Kidney capillary endothelial cell (primary cell): ENCODE measurements at regions not wholly inside any gene's neighbourhood (a gene's known extent, or its start where the extent isn't known, plus 50 kb on each side); places are given as distances from the start of the nearest gene placed in this dataset.
"Not testable (repeated sequence)": the region's sequence is repeated elsewhere in the genome, so short reads cannot be mapped to it uniquely, and the experiment has no call there.

Experiments used
- DNase-seq: peaks from one replicate; pipeline ENCODE4 v3.0.0-alpha.2; 2018; ENCODE audit warnings: low spot score

- DNase-seq: no peak
These were observed 293.8 kb downstream of the NOVA1 start for GRCh38 chr14:26304056-26304455.

GRCh38 chr14:26293909-26294308, 303.9 kb downstream of the NOVA1 start:
- DNase-seq: no peak

DNA sequence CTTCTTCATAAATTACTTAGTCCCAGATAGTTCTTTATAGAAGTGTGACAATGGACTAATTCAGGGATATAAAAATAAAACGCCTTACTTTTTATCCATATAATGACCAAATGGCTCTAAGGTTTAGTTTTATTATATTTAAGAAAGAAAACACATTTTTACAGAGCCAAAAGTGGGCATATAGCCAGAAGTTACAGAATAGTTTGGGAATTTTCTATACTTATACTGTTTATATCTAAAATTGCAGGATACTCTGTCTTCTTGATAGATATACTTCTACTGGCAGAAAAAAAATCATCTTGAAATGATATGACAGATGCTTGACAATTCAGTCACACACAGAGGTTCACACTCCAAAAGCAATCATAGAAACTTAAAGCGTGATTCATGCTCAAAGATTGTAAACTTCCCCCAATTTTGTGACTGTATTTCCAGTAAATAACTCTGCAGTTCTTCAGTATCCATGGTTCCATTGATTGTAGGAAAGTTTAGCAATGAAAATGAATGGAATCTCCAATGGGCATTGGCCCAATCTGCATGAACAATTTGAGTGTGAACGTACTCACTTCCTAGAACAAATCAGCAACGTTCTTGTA, 307.8 kb downstream of the NOVA1 start:
- DNase-seq: peak; percentile 34

DNA sequence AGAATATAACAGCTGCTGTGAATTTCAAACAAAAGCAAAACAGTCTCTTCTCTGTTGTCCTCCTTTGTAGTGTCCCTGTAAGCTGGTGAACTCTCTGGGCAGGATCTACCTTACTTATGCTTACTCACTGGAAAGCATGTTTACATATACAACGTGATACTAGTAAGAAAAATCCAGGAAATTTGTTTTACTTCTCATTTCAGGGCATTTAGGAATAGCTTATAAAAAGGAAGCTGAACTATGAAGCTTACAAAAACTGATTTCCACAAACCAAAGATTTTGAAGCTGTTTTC, 311.0 kb downstream of the NOVA1 start:
- DNase-seq: no peak

DNA sequence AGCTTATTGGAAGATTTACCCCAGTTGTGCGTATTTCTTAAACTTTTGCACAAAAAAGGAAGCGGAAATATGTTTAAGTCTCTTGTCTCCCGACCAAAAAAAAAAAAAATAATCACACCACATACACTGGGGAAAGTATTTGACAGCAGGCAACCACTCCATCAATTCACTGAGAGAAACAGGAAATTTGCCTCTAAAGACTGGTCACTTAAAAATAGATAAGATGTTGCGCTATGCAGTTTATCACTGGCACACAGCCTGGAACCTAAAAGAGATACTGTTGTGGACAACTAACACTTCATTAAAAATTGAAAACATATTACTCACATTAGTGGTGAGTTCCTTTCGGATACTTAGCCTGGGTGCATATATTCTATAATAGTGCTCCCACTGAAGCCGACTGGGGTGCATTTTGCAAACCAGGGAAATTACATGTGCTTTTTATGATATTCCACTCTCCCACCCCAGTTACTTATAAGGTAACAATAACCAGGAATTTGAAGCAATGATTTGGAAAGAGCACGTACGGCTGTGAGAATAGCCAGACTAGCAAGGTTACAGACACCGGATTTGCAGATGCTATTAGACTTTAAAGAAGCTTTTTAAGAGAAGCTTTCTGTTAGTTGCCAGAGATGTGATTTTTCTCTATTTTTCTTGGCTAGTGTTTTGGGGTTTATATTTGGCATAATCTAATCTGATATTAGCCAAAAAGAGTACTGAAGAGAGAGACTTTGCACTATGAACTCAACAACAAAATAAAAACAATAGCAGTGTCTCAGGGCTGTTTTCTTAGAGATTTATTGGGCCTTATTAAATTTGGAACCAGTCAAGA, 311.5 kb downstream of the NOVA1 start:
- no peak for DNase-seq

- DNase-seq: no peak
These were observed 315.3 kb downstream of the NOVA1 start for GRCh38 chr14:26282578-26282977.

DNA sequence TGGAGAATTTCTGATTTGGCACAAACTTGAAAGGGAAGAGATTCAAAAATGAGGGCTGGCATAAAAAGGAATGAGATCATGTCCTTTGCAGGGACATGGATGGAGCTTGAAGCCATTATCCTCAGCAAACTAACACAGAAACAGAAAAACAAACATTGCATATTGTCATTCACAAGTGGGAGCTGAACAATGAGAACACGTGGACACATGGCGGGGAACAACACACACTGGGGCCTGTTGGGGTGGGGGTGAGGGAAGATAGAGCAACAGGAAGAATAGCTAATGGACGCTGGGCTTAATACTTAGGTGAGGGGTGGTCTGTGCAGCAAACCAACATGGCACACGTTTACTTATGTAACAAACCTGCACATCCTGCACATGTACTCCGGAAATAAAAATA, 315.8 kb downstream of the NOVA1 start:
- DNase-seq: not testable (repeated sequence)

DNA sequence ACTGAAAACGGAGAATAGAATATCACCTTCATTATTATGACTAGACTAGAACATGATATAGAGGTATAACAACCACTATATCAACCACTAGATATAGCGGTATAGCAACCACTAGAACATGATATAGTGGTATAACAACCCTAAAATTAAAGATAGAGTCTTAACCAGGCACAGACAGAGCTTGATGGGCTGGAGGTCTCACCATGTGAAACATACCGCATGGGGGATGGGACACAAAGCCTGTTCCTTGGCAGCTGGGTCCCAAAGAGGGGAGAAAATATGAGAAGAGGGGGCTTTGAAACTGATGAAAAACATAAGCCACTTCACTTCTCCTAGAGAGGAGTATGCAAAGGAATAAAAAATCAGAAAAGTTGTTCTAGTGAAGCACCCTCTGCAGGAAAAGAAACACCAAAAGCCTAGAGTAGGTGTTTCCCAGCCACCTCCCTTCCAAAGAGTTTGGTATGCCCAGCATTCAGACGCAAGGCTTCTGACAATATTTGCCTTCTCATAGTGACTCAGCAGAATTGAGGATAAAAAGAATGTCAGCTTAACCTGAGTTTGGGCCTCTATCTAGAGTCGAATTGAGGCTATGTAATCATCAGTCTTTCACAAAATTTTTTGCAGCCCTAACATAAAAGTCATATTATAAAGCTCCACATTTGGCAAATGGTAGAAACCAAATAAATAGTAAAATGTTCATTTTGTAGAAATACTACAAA, 316.4 kb downstream of the NOVA1 start:
- no peak for DNase-seq

DNA sequence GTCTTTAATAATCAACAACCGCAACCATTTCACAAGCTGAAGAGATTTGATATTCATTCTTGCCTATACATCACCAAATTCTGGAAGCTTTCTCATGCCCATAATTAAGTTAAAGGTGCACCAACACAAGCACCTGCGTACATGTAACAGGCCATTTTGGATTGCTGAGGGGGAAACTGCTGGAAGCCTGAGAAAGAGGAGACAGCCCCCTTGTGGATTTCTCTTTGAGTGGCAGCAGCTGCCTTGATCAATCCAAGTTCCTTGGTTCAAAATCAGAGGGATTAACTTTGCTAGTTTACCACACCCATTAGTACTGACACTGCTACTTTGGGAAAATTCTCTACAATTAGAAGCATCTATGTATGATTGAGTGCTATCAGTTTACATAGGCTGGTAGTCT, 321.1 kb downstream of the NOVA1 start:
- DNase-seq: peak; percentile 21

GRCh38 chr14:26265170-26265685, 332.6 kb downstream of the NOVA1 start:
- no peak for DNase-seq

GRCh38 chr14:26261368-26262122, 336.3 kb downstream of the NOVA1 start:
- DNase-seq: no peak

- no peak for DNase-seq
These were observed 342.6 kb downstream of the NOVA1 start for GRCh38 chr14:26255213-26255612.

DNA sequence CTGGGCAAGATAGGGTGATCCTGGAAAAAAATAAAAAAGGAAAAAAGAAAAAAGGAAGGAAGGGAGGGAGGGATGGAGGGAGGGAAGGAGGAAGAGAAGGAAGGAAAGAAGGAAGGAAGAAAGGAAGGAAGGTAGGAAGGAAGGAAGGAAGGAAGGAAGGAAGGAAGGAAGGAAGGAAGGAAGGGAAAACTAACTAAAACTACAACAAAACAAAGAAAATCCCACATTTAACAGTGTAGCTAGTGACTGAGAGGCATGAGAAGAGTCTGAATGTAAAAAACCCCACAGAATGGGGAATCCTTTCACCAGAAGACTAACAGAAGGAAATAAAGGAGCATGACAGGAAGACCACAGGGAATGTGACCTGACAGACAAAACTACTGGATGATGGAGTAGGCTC, 345.7 kb downstream of the NOVA1 start:
- no peak for DNase-seq

DNA sequence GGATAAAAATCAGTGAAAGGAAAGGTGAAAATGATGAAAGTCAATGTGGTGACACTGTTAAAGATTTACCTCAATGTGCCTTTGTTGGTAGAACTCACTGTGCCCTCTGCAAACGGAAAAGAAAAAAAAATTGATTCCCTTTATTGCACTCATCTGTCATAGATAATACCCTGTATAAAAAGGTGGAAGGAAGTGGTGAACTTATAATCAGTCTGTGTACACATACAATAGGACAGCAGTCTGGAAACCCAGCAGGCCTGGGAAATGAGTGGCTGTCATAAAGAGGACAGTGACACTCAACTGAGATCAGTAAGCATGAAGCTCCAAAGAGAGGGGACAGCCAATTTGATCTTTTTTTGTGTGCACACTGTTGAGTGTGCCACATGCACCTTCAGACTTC, 364.7 kb downstream of the NOVA1 start:
- DNase-seq: no peak

- DNase-seq: no peak
These were observed 379.0 kb downstream of the NOVA1 start for GRCh38 chr14:26218861-26219260.

DNA sequence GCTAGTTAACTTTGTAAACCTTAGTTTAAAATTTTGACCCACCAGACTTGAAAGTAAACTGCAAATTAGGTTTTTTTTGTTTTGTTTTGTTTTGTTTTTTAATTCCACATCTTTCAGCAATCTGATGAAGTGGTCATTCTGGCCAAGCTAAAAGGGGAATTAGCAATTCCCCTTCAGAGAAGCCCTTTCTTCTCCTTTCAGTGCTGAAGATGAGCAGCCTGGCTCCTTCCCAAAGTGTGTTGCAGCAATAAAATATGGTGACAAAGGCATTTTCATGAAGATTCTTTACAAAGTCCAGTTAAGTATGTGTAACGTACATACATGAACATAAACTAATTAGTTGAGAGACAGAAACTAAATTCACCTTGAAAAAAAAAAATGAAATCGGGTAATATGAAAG, 380.1 kb downstream of the NOVA1 start:
- DNase-seq: no peak

GRCh38 chr14:26216786-26217185, 381.0 kb downstream of the NOVA1 start:
- DNase-seq: no peak

DNA sequence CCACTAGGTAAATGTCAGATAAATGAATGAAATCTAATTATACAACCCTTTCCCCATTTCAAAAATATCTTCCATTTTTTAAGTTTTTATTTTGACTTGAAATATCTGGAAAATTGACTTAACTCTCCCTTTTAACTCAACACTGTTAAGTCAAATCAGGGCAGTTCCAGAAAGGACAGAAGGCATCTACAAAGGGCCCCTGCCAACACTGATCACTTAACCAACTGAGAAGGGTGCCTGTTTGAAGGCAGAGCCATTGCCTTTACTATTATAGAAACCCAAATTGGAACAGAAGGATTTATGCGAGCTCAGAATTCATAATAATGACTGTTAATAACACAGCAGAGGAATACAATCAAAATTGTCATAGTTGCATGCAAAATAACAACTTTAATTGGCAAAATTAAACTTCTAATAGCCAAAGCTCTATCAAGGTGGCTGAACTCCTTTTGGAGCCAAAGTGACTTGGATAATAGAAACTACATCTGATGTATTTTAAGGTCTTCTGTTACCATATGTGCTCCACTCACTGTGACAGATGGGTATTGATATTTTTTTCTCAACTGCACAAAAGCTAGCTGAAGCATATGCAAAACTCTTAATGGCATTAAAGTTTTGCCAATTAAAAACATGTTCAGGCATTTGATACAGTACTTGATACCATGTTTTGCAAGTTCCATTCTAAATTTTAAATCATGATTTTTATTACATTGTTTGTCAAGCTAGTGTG, 383.8 kb downstream of the NOVA1 start:
- DNase-seq: no peak

- no peak for DNase-seq
These were observed 388.1 kb downstream of the NOVA1 start for GRCh38 chr14:26209699-26210098.

DNA sequence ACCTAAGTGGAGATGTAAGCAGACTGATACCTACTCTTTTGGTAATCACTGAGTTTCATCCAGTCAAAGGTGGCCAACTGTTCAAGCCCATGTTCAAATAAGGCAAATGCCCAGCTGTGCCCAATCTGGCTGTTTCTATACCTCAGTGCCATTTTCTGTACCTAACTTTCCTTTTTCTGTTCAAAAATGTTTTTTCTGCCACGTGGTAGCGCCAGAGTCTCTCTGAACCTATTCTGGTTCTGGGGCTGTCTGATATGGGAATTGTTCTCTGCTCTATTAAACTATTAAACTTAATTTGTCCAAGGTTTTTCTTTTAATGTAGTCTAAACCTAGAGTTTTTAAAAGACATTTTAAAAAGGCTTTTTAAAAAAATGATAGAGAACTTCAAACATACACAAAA, 391.2 kb downstream of the NOVA1 start:
- no peak for DNase-seq

DNA sequence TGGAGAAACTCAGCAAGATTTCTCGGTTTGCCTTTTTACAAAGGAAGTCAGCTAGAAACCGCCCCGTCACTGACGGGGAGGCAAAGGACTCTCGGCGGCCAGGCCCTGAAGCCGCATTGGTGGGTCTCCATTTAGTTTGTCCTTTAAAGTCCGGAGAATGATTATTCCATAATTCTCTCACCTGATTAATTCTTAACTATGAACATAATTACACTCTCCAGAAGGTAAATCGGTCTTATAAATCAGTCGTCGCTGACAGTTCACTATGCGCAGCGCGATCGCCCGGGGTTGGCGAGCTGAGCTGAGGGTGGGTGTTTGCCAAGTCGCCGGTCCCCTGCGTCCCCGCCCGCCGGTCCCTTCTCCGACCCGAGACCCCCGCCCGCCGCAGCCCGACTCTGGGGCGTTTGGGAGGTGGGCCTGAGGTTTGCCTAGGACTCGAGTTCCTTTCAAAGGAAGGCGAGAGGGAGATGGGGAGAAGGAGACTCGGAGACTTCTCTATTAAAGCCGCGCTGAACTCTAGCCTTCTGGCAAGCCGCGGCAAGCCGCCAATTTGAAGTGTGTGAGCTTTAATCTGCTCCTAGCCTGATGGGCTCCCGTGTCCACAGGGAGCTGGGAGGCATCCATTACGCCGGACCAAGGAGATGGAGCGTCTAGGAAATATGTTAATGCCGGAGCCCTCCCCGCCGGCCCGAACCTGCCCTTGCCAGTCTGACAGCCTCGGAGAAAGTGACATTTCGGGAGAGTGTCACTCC, 392.9 kb downstream of the NOVA1 start:
- DNase-seq: peak; percentile 30
